Endothelial cell (in vitro differentiated cells): ENCODE measurements at regions not wholly inside any gene's neighbourhood (a gene's known extent, or its start where the extent isn't known, plus 50 kb on each side); places are given as distances from the start of the nearest gene placed in this dataset.

Experiments
- DNase-seq: peaks from one replicate; pipeline ENCODE4 v3.0.0; 2021; ENCODE audit warnings: low spot score
- H3K27ac Mint-ChIP-seq: one replicate; pipeline ENCODE4 v1.8.0; 2021; ENCODE audit warnings: mixed read lengths, inconsistent platforms; ENCODE audit not compliant: unreplicated experiment
- H3K27me3 Mint-ChIP-seq: one replicate; pipeline ENCODE4 v1.8.0; 2021; ENCODE audit warnings: mild to moderate bottlenecking, moderate library complexity, mixed read lengths, inconsistent platforms; ENCODE audit not compliant: unreplicated experiment
- H3K36me3 Mint-ChIP-seq: one replicate; pipeline ENCODE4 v1.8.0; 2021; ENCODE audit warnings: mild to moderate bottlenecking, low read depth, mixed read lengths, inconsistent platforms; ENCODE audit not compliant: unreplicated experiment
- H3K4me1 Mint-ChIP-seq: one replicate; pipeline ENCODE4 v1.8.0; 2021; ENCODE audit warnings: mild to moderate bottlenecking, mixed read lengths, inconsistent platforms; ENCODE audit not compliant: unreplicated experiment
- H3K4me3 Mint-ChIP-seq: one replicate; pipeline ENCODE4 v1.8.0; 2021; ENCODE audit warnings: mild to moderate bottlenecking, mixed read lengths, inconsistent platforms; ENCODE audit not compliant: unreplicated experiment
- H3K9me3 Mint-ChIP-seq: one replicate; pipeline ENCODE4 v1.8.0; 2021; ENCODE audit warnings: mixed read lengths, inconsistent platforms; ENCODE audit not compliant: unreplicated experiment
- CTCF ChIP-seq: fragments of 200-600 bp; sonication (generic); IDR thresholded peaks from one replicate; pipeline ENCODE4 v1.5.0; 2021; ENCODE audit warnings: antibody characterized with exemption; ENCODE audit not compliant: unreplicated experiment

DNA sequence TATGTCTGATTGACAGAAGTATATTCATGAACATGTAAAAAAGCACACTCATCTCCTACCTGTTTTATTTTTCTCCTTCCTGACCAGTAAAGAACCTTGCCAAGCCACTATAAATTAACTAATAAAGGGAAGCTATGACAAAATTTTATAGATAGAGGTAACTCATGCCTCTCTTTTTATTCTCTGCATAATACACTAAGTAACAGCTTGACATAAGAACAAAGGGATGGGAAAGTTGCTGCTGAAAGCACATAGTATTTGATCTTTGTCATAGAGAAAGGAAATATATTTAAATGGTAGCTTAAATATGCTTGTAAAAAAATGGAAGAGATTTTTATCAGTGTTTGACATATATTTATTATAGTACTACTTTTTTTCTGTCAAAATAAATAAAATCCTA, 1065.7 kb upstream of the CDH9 start:
- Mint-ChIP-seq H3K4me1 (no peaks in the 10 kb centered on the region), H3K4me3 (no peak overlapping the region), H3K27ac (no peak overlapping the region), H3K27me3 (no peaks in the 10 kb centered on the region), H3K9me3 (no peaks in the 10 kb centered on the region), H3K36me3 (no peaks in the 10 kb centered on the region)
- DNase-seq, result no peak
- TF ChIP-seq CTCF, result no peak

DNA sequence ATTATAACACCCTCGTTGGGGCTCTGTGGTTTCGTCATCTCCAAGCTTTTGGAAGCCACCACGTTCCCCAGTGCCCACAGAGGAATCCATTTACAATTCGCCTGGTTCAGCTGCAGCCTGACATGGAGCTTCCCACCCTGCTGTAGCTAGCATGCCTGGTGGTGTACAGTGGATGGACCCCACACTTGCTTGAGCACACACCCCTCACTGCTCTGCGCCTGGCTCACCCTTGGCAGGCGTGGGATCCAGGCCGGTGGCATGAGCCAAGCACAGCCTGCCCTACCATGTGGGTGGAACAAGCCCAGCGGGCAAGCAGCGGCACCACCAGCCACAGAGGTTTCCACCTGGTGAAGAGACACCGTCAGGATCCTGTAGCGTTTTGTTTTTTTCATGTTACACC, 1045.7 kb upstream of the CDH9 start:
- TF ChIP-seq CTCF, result no peak

DNA sequence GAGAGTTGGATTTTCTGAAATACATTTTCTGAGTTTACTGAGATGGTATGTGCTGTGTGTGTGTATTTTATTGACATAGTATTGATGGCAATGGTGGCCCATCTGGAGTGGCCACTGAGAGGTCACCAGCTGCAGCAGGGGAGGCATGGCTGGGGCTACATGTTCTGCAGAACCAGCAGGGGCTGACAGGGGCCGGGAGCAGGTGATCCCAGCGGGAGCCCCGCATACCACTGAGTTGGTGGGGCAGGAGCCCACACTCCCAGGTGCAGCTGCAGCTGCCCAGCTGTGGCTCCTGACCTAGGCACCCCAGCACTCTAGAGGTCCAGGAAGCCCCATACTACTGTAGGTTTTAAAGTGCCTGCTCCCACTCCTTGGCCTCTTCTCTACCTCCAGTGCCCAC, 1044.2 kb upstream of the CDH9 start:
- Mint-ChIP-seq H3K4me1 (no peaks in the 10 kb centered on the region), H3K27ac (no peak overlapping the region), H3K27me3 (peaks cover 3% of the 10 kb centered on the region), H3K9me3 (no peaks in the 10 kb centered on the region), H3K36me3 (peaks cover 3% of the 10 kb centered on the region), H3K4me3 (no peak overlapping the region)
- no peak for TF ChIP-seq CTCF
- no peak for DNase-seq

More for the DNA sequence above, 1045.7 kb upstream of the CDH9 start:
- H3K27me3 Mint-ChIP-seq, result no peaks in the 10 kb centered on the region
- no peak overlapping the region for H3K4me3 Mint-ChIP-seq
- no peaks in the 10 kb centered on the region for H3K4me1 Mint-ChIP-seq
- no peaks in the 10 kb centered on the region for H3K9me3 Mint-ChIP-seq
- no peak overlapping the region for H3K27ac Mint-ChIP-seq
- DNase-seq, result no peak
- H3K36me3 Mint-ChIP-seq, result no peaks in the 10 kb centered on the region

DNA sequence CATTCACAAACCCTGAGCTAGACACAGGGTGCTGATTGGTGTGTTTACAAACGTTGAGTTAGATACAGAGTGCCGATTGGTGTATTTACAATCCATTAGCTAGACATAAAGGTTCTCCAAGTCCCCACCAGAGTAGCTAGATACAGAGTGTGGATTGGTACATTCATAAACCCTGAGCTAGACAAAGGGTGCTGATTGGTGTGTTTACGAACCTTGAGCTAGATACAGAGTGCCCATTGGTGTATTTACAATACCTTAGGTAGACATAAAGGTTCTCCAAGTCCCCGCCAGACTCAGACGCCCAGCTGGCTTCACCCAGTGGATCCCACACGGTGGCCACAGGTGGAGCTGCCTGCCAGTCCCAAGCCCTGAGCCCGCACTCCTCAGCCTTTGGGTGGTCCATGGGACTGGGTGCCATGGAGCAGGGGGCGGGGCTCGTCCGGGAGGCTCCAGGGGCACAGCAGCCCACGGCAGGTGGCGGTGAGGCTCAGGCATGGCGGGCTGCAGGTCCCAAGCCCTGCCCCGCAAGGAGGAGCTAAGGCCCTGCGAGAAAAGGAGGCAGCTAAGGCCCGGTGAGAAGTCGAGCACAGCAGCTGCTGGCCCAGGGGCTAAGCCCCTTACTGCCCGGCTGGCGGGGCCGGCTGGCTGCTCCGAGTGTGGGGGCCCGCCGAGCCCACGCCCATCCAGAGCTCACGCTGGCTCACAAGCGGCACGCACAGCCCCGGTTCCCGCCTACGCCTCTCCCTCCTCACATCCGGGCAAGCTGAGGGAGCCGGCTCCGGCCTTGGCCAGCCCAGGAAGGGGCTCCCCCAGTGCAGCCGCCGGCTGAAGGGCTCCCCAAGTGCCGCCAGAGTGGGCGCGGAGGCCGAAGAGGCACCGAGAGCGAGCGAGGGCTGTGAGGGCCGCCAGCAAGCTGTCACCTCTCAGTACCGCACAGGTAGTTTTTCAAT, 1039.2 kb upstream of the CDH9 start:
- Mint-ChIP-seq H3K27me3 (peaks cover 8% of the 10 kb centered on the region), H3K9me3 (no peaks in the 10 kb centered on the region), H3K27ac (no peak overlapping the region), H3K36me3 (peaks cover 3% of the 10 kb centered on the region), H3K4me1 (no peaks in the 10 kb centered on the region), H3K4me3 (no peak overlapping the region)
- TF ChIP-seq CTCF, result no peak
- no peak for DNase-seq

DNA sequence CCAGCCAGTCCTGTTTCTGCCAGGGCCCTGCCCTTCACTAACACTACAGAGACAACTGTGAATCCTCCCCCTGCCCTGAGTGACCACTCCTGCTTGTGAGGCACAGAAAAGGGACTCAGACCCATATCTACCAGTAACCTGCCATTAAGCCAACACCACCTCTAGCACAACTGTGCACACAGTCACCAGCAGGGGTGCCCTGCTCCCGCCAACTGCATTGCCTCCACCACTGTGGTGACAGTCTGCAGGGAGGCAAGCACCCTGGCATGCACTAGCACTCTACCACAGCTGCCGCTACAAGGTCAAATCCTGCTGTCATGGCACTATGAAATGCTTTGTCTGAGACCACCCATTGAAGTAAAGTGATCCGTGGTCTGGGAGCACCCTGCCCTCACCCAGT, 1028.5 kb upstream of the CDH9 start:
- TF ChIP-seq CTCF, result no peak
- DNase-seq, result no peak

More for the DNA sequence above, 1028.5 kb upstream of the CDH9 start:
- no peak overlapping the region for H3K4me3 Mint-ChIP-seq
- H3K27me3 Mint-ChIP-seq, result no peaks in the 10 kb centered on the region
- no peaks in the 10 kb centered on the region for H3K36me3 Mint-ChIP-seq
- no peaks in the 10 kb centered on the region for H3K9me3 Mint-ChIP-seq
- H3K27ac Mint-ChIP-seq, result no peak overlapping the region
- peaks cover 5% of the 10 kb centered on the region for H3K4me1 Mint-ChIP-seq
